DMS79 (cell line): ENCODE measurements at regions not wholly inside any gene's neighbourhood (a gene's known extent, or its start where the extent isn't known, plus 50 kb on each side); places are given as distances from the start of the nearest gene placed in this dataset.
"Not testable (repeated sequence)": the region's sequence is repeated elsewhere in the genome, so short reads cannot be mapped to it uniquely, and the experiment has no call there.

Source experiments
- DNase-seq: peaks from one replicate; lab custom pipeline; 2025; lab: John Stamatoyannopoulos, UW

- no peak for DNase-seq
Measured at GRCh38 chr5:163950248-163950647, 444.8 kb downstream of the MAT2B start.

DNA sequence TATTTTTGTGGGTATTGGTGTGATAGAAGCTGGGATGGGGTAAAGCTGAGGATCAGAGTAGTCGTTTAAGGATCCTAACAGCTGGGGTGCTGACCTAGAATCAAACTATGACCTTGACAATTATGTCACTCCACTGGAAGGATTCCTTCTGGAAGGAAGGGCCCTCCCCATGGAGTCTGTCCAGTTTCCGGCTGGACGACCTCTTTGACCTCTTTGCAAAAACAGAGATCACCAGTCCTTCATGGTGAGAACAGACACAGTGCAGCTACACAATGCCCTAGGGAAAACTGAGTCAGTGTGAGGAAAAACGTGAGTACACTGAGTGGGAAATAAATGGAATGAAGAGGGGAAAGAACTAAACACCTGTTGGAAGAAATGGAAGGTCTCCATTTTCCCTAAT is 445.6 kb downstream of the MAT2B start:
- DNase-seq = no peak

- DNase-seq = no peak
Measured at GRCh38 chr5:163953901-163954300, 448.5 kb downstream of the MAT2B start.

GRCh38 chr5:163961230-163961629 is 455.8 kb downstream of the MAT2B start:
- not testable (repeated sequence) for DNase-seq

DNA sequence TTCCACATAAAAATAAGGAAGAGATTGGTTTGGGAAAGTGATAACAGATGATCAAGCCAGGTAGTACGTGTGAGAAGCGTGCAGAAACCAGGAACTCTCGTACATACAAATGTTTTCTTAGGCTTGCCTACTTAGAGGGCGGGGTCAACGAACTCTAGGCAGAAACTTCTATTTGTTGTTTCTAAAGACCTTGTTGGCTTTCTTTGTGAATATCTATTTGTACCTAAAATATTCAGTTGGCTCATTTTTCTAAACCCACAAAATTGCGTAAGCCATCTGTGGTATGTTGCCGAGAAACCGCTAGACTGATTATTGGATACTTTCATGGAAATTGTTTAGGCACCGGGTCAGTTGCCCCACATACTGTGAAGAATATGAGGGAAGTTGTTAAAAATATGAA is 458.5 kb downstream of the MAT2B start:
- no peak for DNase-seq

- DNase-seq = no peak
Measured at GRCh38 chr5:163964671-163965070, 459.3 kb downstream of the MAT2B start.

DNA sequence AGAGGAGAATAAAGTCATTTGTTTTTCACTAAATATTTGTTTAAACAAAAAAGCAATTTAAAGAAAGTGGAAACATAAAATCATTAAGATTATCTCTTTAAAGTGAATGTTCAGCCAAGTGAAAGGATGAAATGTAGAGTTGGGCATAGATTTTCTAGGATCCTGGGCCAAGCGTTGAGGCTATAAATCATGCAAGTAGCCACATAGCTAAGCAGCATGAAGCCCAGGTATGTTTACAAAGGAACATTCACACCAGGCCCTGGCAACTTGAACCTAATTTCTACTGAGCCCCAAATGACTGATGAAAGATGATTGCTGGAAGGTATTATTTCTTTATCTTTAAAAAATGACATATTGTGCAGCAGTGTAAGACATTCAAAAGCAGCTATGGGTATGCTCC is 461.8 kb downstream of the MAT2B start:
- no peak for DNase-seq

DNA sequence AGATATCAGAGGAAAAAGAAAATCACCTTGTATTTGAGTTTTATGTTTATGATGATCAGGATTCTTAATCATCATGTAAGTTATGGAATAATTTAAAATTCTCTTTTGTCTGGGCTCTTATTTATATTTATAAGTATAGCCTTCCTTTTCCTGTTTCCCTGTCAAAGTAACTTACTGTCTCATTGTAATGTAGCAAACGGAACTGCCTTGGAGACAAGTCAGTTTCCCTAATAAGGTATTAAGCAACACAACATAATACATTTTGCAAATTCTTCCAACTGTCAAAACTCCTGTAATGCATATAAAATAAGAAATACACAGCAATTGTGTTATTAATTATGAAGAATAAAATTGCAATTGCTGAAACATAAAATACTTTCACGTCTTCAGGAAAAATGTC is 463.2 kb downstream of the MAT2B start:
- DNase-seq = no peak

GRCh38 chr5:163976696-163977095 is 471.3 kb downstream of the MAT2B start:
- no peak for DNase-seq

GRCh38 chr5:163978897-163979296 is 473.5 kb downstream of the MAT2B start:
- no peak for DNase-seq

DNA sequence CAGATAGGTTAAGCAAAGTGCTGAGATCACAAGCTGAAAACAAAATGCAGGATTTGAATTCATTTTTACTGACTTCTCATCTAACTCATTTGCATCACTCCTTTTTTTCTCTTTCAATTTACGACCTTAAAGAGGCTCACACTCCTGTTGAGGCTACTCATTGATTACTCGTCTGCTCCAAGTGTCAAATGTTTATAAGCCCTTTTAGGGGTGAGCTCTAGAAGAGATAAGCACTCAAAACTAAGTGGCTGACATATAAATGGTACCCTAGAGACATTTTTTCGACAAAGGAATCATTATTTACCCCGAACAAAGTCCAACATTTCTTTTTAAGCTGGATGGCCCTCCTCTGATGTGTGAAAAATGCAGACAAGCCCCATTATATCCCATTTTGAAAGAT is 483.1 kb downstream of the MAT2B start:
- no peak for DNase-seq

GRCh38 chr5:163993126-163993525 is 487.7 kb downstream of the MAT2B start:
- no peak for DNase-seq

DNA sequence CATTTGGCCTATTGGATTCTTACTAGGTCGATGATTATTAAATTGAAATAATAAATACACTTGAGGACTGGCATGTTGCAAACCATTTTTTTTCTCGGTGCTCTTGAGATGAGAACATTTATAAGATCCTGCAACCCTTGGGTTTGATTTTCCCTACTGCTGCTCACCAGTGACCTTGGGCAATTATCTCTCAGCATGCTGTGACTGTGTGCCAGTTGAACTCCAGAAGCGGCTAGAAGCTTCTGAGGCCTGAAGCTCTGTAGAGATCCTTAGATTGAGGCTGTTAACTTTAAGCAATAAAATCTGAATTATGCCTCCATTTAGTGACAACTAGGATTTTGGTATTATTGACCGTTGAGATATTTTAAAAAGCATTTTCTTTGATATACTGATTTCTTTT is 489.8 kb downstream of the MAT2B start:
- no peak for DNase-seq

DNA sequence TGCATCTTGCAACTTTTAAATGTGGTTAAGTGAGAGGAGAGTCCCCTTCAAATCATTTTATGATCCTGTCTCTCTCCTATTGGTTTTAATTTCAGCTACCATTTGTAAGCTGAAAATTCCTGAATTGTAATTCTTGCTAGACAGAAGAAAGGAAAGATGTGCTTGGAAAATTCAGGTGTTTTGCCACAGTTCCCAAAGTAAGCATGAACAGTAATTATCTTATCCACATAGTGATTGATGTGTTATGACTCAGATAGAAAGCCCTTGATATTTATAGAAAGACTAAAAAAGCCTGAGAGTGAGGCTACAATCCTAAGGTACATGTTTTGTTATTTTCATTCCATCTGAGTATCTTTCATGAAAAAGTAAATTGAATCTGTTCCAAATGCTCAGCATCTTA is 492.5 kb downstream of the MAT2B start:
- DNase-seq = no peak

DNA sequence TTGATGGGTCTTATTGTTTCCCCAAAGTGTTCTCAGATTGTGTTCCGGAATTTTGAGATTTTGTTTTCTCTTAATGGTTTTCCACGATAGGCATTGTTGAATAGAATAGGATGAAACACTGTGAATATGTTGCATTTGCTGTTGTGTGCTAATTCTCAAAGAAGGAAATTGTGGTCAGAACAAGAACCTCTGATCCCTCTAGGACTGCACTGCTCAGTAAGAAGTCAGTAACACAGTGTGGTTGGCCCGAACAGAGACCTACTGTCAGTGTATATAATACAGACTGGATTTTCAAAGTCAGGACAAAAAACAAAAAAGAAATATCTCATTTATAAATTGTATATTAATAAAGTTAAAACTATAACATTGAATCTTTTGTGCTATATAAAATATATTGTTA is 494.8 kb downstream of the MAT2B start:
- DNase-seq = no peak

- DNase-seq = no peak
Measured at GRCh38 chr5:164000819-164001218, 495.4 kb downstream of the MAT2B start.

DNA sequence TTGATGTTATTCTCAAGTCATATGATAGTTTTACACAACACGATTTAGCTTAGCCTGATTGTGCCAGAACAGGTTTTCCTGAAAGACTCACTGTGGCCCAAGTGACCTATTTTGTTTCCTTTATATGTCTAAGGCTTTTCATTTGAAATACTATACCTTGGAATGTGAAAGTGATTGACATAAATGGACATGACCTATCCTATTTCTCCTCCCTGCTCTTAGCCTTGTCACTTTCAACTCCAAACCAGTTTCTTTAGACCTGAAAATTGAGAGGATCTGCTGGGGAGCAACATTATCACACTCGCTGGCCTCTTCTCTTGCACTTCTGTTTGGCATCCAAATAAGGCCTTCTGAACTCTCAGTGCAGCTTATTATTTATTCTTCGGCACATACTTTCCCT is 496.8 kb downstream of the MAT2B start:
- DNase-seq = no peak

- no peak for DNase-seq
Measured at GRCh38 chr5:164002628-164003027, 497.2 kb downstream of the MAT2B start.

- no peak for DNase-seq
Measured at GRCh38 chr5:164005071-164005470, 499.7 kb downstream of the MAT2B start.

DNA sequence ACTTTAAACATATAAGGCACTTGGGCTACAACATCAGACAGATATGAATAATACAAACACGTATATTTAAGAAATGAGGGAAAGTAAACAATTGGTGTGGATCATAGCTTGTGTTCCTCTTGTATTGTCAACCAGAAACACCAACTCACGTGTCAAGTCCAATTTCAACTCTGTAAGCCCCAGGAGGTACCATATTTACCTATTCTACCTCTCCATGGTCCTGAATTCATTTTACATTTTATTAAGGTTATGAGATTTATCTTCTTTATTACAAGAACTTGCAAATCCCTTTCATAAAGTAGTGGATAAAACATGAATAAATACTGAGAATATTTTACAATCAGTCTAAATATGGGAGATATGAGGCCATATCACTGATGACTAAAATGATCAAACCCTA is 501.6 kb downstream of the MAT2B start:
- DNase-seq = no peak

DNA sequence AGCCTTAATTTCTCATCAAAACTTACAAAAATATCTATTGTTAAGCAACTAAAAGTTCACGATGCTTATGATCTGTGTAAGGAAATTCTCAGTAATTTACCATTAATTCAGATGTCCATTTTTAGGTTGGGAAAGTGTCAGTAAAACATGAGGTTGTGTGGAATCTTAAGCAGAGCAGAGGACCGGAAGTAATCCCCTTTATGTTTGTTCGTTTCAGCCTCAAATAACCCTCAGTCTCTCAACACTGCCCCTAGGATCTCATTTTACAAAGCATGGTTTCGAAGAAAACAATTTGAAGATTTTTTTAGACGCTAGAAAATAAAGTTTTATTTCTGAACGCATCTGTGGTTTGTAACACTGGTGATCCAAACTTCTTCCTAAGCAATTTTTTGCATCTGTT is 504.2 kb downstream of the MAT2B start:
- DNase-seq = no peak

DNA sequence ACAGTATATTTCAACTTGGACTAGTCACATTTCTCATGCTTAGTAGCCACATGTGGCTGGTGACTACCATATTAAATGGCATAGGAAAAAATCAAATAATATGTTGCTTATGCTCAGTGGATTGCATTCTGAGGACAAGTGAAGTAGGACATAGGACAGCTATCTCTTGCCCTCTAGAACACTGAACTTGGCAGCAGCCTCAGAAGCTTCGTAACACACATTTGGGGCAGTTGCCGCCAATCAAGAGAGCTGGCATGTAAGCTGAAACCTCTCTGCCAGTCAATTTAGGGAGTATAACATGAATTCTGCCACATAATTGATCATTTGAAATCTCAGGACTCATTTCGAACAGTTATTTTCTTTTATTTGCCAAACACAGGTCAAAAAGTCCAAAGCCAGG is 505.5 kb downstream of the MAT2B start:
- no peak for DNase-seq

GRCh38 chr5:164012371-164012770 is 507.0 kb downstream of the MAT2B start:
- no peak for DNase-seq

GRCh38 chr5:164013077-164013670 is 507.8 kb downstream of the MAT2B start:
- DNase-seq = no peak

- no peak for DNase-seq
Measured at GRCh38 chr5:164020116-164020515, 514.7 kb downstream of the MAT2B start.
